Left lung (tissue), 4 donors: ENCODE measurements at regions not wholly inside any gene's neighbourhood (a gene's known extent, or its start where the extent isn't known, plus 50 kb on each side); places are given as distances from the start of the nearest gene placed in this dataset.

Source experiments
- ATAC-seq: fragments of 200-7000 bp; cut with Tn5 transposase; one replicate; pipeline ENCODE4 v1.9.1; 2020; ENCODE audit warnings: moderate library complexity
- DNase-seq, 4 donors: peaks; one replicate each; pipeline ENCODE4 v3.0.0-alpha.2; 2013 to 2020
- H3K27ac ChIP-seq, 2 donors: fragments of 200-600 bp; sonication (generic) in 1 of 2; one replicate each; pipeline versions ENCODE4 v1.5.0 to v1.8.0; 2020 to 2021
- H3K27me3 ChIP-seq, 2 donors: fragments of 200-600 bp; sonication (generic) in 1 of 2; one replicate each; pipeline versions ENCODE4 v1.5.0 to v1.8.0; 2020 to 2021
- H3K36me3 ChIP-seq, 2 donors: fragments of 200-600 bp; sonication (generic) in 1 of 2; one replicate each; pipeline versions ENCODE4 v1.5.0 to v1.8.0; 2020 to 2021
- H3K4me1 ChIP-seq, 2 donors: fragments of 200-600 bp; one replicate each; pipeline ENCODE4 v1.8.0; 2021
- H3K4me3 ChIP-seq, 2 donors: fragments of 200-600 bp; sonication (generic) in 1 of 2; one replicate each; pipeline versions ENCODE4 v1.5.0 to v1.8.0; 2020 to 2021; ENCODE audit warnings: mild to moderate bottlenecking in 1 of 2
- H3K9me3 ChIP-seq, 2 donors: fragments of 200-600 bp; sonication (generic) in 1 of 2; one replicate each; pipeline versions ENCODE4 v1.5.0 to v1.8.0; 2020 to 2021
- CTCF ChIP-seq, 2 donors: fragments of 200-600 bp; sonication (generic) in 1 of 2; IDR thresholded peaks; one replicate each; pipeline versions ENCODE4 v1.5.0 to v1.8.0; 2021; ENCODE audit warnings: antibody characterized with exemption in 2 of 2
- intact Hi-C, 2 donors: fragments of 100-400 bp; cut with DNase I; formaldehyde crosslinking; loops; one replicate each; pipeline versions ENCODE4 v1.11.2 to v1.14.2; 2022
- donor health status: DM: no; HTN: yes; CAD: no.
- donor health status: DM: no; HTN: no; CAD: no.

- TF ChIP-seq CTCF (IDR thresholded peaks at IDR 0.05): no peak
- H3K27me3 ChIP-seq: peaks cover 22 to 27% of the 10 kb centered on the region in 2 donors
- DNase-seq (no peak), ATAC-seq (no peak)
- no peaks in the 10 kb centered on the region for H3K4me1 ChIP-seq
- no peaks in the 10 kb centered on the region for H3K36me3 ChIP-seq
- intact Hi-C loops: no loop called here
- H3K9me3 ChIP-seq: no peaks in the 10 kb centered on the region
- no peak overlapping the region for H3K27ac ChIP-seq
- H3K4me3 ChIP-seq: no peak overlapping the region
Observed at GRCh38 chrX:107502316-107502715, 52.9 kb downstream of the FRMPD3 start.

- Histone ChIP-seq H3K36me3 (no peaks in the 10 kb centered on the region), H3K9me3 (no peaks in the 10 kb centered on the region), H3K4me1 (no peaks in the 10 kb centered on the region), H3K27me3 (peaks cover 39 to 44% of the 10 kb centered on the region in 2 donors), H3K4me3 (no peak overlapping the region), H3K27ac (no peak overlapping the region)
- no peak for TF ChIP-seq CTCF (IDR thresholded peaks at IDR 0.05)
- no peak for ATAC-seq
- DNase-seq: no peak
- intact Hi-C loops: no loop called here
Observed at GRCh38 chrX:107504006-107504405, 54.6 kb downstream of the FRMPD3 start.

- peaks cover 39 to 48% of the 10 kb centered on the region in 2 donors for H3K27me3 ChIP-seq
- H3K4me1 ChIP-seq: no peaks in the 10 kb centered on the region
- no peak for DNase-seq
- H3K9me3 ChIP-seq: no peaks in the 10 kb centered on the region
- ATAC-seq: no peak
- H3K27ac ChIP-seq: no peak overlapping the region
- H3K4me3 ChIP-seq: no peak overlapping the region
- intact Hi-C loops: no loop called here
- TF ChIP-seq CTCF (IDR thresholded peaks at IDR 0.05): no peak
- no peaks in the 10 kb centered on the region for H3K36me3 ChIP-seq
Observed at GRCh38 chrX:107505223-107505622, 55.8 kb downstream of the FRMPD3 start.

- H3K4me3 ChIP-seq: no peak overlapping the region
- DNase-seq (no peak), ATAC-seq (no peak)
- peaks cover 39 to 48% of the 10 kb centered on the region in 2 donors for H3K27me3 ChIP-seq
- no peak for TF ChIP-seq CTCF (IDR thresholded peaks at IDR 0.05)
- no peaks in the 10 kb centered on the region for H3K9me3 ChIP-seq
- no peak overlapping the region for H3K27ac ChIP-seq
- intact Hi-C loops: no loop called here
- H3K4me1 ChIP-seq: no peaks in the 10 kb centered on the region
- no peaks in the 10 kb centered on the region for H3K36me3 ChIP-seq
Observed at GRCh38 chrX:107506596-107507031, 57.2 kb downstream of the FRMPD3 start.

- Histone ChIP-seq H3K4me1 (no peaks in the 10 kb centered on the region), H3K36me3 (no peaks in the 10 kb centered on the region), H3K27me3 (peaks cover 39 to 48% of the 10 kb centered on the region in 2 donors), H3K27ac (no peak overlapping the region), H3K9me3 (no peaks in the 10 kb centered on the region), H3K4me3 (no peak overlapping the region)
- no peak for TF ChIP-seq CTCF (IDR thresholded peaks at IDR 0.05)
- intact Hi-C loops: no loop called here
- ATAC-seq (no peak), DNase-seq (no peak)
Observed at GRCh38 chrX:107507093-107507743, 57.8 kb downstream of the FRMPD3 start.
